ENCODE measurements at regions not wholly inside any gene's neighbourhood (a gene's known extent, or its start where the extent isn't known, plus 50 kb on each side); places are given as distances from the start of the nearest gene placed in this dataset.
A peak's percentile ranks its signal among the peaks of the same experiment; 100 is the strongest.

DNA sequence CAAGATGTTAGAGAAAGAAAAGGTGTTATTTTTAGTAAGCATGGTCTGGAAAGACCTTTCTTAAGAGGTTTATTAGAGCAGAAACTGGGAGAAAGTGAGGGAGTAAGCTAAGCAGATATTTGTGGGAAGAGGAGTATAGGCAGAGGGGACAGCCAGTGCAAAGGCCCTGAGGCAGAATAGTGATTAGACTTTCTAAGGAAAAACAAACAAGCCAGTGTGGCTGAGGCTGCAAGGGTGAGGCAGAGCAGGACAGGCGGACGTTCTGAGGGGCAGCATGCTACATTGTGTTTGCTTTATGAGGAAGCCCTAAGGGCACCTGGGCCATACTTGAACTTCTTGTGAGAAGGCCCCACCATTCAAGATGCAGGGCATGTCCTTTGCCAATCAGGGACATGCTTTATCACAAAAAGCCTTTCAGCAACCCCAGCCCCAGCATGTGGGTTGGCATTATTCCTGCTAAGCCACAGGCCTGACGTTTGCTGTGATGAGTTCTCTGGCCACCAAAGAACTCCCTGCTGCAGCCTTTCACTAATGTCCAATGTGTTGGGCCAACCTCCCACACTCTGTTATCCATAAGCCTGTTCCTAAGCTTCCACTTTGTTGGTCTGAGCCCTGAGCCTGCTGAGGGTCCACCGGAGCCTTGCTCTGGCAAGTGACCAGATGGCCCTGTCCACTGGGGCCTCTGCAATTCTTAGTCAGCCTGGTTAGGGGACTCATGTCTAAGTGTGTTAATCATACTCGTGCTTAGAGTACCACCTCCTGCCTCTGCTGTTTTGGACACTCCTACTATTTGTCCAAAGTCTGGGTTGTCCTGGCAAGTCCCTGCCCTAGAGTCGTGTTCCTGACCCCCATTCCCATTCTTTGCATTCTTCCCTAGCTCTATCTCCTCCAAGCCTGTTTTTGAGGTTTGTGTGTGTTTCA lies 209.9 kb upstream of the CTNNB1 start:
- H2AFZ ChIP-seq (ENCODE audit: insufficient read depth, low read depth, low read length, poor library complexity, severe bottlenecking) = no peak overlapping the region
- H3K4me1 ChIP-seq (ENCODE audit: control insufficient read depth in 1 of 2, insufficient read depth in 2 of 2, low read length in 2 of 2) = no peaks in the 10 kb centered on the region
- no peaks in the 10 kb centered on the region for H4K20me1 ChIP-seq (ENCODE audit: insufficient read depth, low read length)
- no peaks in the 10 kb centered on the region for H3K36me3 ChIP-seq (replicated peaks in 1 of 2; ENCODE audit: control insufficient read depth in 1 of 2, insufficient read depth in 2 of 2, low read length in 2 of 2)
- no peaks in the 10 kb centered on the region for H3K9me3 ChIP-seq (replicated peaks in 1 of 2; ENCODE audit: control insufficient read depth in 1 of 2, insufficient read depth in 1 of 2, low read length in 2 of 2)
- Mint-ChIP-seq H3K4me1 (no peaks in the 10 kb centered on the region), H3K9me3 (peaks cover 0 to 5% (median 0%) of the 10 kb centered on the region in 7 donors), H3K4me3 (no peak overlapping the region), H3K36me3 (no peaks in the 10 kb centered on the region), H3K27me3 (ENCODE audit: low read depth in 3 of 3) (no peaks in the 10 kb centered on the region), H3K27ac (peak overlapping the region in 1 of 7 donors; percentile 21)
- 45% methylated on average over 2 of the region's 6 CpGs for WGBS (ENCODE audit: insufficient coverage)
- no peak overlapping the region for H3K4me3 ChIP-seq (replicated peaks in 1 of 3; ENCODE audit: low read depth in 2 of 3, low read length in 3 of 3)
- H3K79me2 ChIP-seq (ENCODE audit: insufficient read depth, low read length) = no peaks in the 10 kb centered on the region
- DNase-seq = no peak
- no peak overlapping the region for H3K4me2 ChIP-seq (replicated peaks; ENCODE audit: extremely low read depth, low read length, poor library complexity, severe bottlenecking)
- TF ChIP-seq, protein P1, sequence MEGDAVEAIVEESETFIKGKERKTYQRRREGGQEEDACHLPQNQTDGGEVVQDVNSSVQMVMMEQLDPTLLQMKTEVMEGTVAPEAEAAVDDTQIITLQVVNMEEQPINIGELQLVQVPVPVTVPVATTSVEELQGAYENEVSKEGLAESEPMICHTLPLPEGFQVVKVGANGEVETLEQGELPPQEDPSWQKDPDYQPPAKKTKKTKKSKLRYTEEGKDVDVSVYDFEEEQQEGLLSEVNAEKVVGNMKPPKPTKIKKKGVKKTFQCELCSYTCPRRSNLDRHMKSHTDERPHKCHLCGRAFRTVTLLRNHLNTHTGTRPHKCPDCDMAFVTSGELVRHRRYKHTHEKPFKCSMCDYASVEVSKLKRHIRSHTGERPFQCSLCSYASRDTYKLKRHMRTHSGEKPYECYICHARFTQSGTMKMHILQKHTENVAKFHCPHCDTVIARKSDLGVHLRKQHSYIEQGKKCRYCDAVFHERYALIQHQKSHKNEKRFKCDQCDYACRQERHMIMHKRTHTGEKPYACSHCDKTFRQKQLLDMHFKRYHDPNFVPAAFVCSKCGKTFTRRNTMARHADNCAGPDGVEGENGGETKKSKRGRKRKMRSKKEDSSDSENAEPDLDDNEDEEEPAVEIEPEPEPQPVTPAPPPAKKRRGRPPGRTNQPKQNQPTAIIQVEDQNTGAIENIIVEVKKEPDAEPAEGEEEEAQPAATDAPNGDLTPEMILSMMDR (IDR thresholded peaks at IDR 0.05) = no peak
- intact Hi-C loops (cut with micrococcal nuclease) = no loop called here
- H3K27me3 ChIP-seq (ENCODE audit: control insufficient read depth in 2 of 2, insufficient read depth in 2 of 2, low read length in 2 of 2) = no peaks in the 10 kb centered on the region
- no peak overlapping the region for H3K27ac ChIP-seq (ENCODE audit: low read depth in 1 of 2, low read length in 2 of 2)
- H3K9ac ChIP-seq (ENCODE audit: insufficient read depth, low read length, poor library complexity, severe bottlenecking) = no peak overlapping the region

GRCh38 chr3:40990062-40990456 lies 209.2 kb upstream of the CTNNB1 start:
- H3K4me3 Mint-ChIP-seq = no peak overlapping the region
- Histone ChIP-seq H3K27me3 (ENCODE audit: control insufficient read depth in 2 of 2, insufficient read depth in 2 of 2, low read length in 2 of 2) (no peaks in the 10 kb centered on the region), H3K4me3 (replicated peaks in 1 of 3; ENCODE audit: low read depth in 2 of 3, low read length in 3 of 3) (no peak overlapping the region), H3K36me3 (replicated peaks in 1 of 2; ENCODE audit: control insufficient read depth in 1 of 2, insufficient read depth in 2 of 2, low read length in 2 of 2) (no peaks in the 10 kb centered on the region), H3K9me3 (replicated peaks in 1 of 2; ENCODE audit: control insufficient read depth in 1 of 2, insufficient read depth in 1 of 2, low read length in 2 of 2) (no peaks in the 10 kb centered on the region), H3K4me2 (replicated peaks; ENCODE audit: extremely low read depth, low read length, poor library complexity, severe bottlenecking) (no peak overlapping the region), H3K79me2 (ENCODE audit: insufficient read depth, low read length) (no peaks in the 10 kb centered on the region), H4K20me1 (ENCODE audit: insufficient read depth, low read length) (no peaks in the 10 kb centered on the region), H3K4me1 (ENCODE audit: control insufficient read depth in 1 of 2, insufficient read depth in 2 of 2, low read length in 2 of 2) (no peaks in the 10 kb centered on the region), H2AFZ (ENCODE audit: insufficient read depth, low read depth, low read length, poor library complexity, severe bottlenecking) (no peak overlapping the region), H3K27ac (ENCODE audit: low read depth in 1 of 2, low read length in 2 of 2) (no peak overlapping the region), H3K9ac (ENCODE audit: insufficient read depth, low read length, poor library complexity, severe bottlenecking) (no peak overlapping the region)
- H3K4me1 Mint-ChIP-seq = no peaks in the 10 kb centered on the region
- no CpG with 5 or more reads among the region's 1 CpG for WGBS (ENCODE audit: insufficient coverage)
- H3K9me3 Mint-ChIP-seq = peaks cover 0 to 5% (median 0%) of the 10 kb centered on the region in 7 donors
- H3K27me3 Mint-ChIP-seq (ENCODE audit: low read depth in 3 of 3) = no peaks in the 10 kb centered on the region
- TF ChIP-seq, protein P1 (IDR thresholded peaks at IDR 0.05) = no peak
- no peak for DNase-seq
- H3K27ac Mint-ChIP-seq = no peak overlapping the region
- intact Hi-C loops (cut with micrococcal nuclease) = no loop called here
- H3K36me3 Mint-ChIP-seq = no peaks in the 10 kb centered on the region

Measured in CD14-positive monocyte (primary cell).